H1 (cell line): ENCODE measurements at regions not wholly inside any gene's neighbourhood (a gene's known extent, or its start where the extent isn't known, plus 50 kb on each side); places are given as distances from the start of the nearest gene placed in this dataset.

Experiments
- CTCF ChIA-PET: fragments of 300-600 bp; sonication (Branson Sonifier 250); formaldehyde crosslinking; loops from one replicate; lab custom pipeline; 2021; ENCODE audit not compliant: partially characterized antibody; lab: Charles Lee
- POLR2A ChIA-PET: fragments of 300-600 bp; sonication (Branson Sonifier 250); formaldehyde crosslinking; loops from one replicate; lab custom pipeline; 2021; ENCODE audit warnings: inconsistent platforms; ENCODE audit not compliant: partially characterized antibody; lab: Charles Lee
- DNase-seq, 2 experiments: peaks; one replicate each; pipeline versions ENCODE4 v3.0.0 to v3.0.0-alpha.2; 2010 to 2022; ENCODE audit warnings: low spot score in 2 of 2, low read depth in 1 of 2, mixed read lengths in 1 of 2
- FAIRE-seq: peaks from 2 replicates; lab custom pipeline; 2011; peaks lifted over from hg19 to GRCh38; lab: Jason Lieb, UNC
- H2AFZ ChIP-seq: 2 replicates; pipeline ENCODE4 v1.8.1; 2012; ENCODE audit warnings: low read length, inconsistent platforms
- H2AK5ac ChIP-seq: 2 replicates; pipeline ENCODE4 v1.6.1; 2013; ENCODE audit warnings: low read depth, low read length
- H2BK120ac ChIP-seq: replicated peaks from 2 replicates; pipeline ENCODE3; 2013; ENCODE audit warnings: low read depth, low read length, inconsistent platforms
- H2BK12ac ChIP-seq: 2 replicates; pipeline ENCODE4 v1.6.1; 2013; ENCODE audit warnings: low read depth, low read length
- H2BK15ac ChIP-seq: 2 replicates; pipeline ENCODE4 v1.6.1; 2013; ENCODE audit warnings: low read length
- H2BK20ac ChIP-seq: 2 replicates; pipeline ENCODE4 v1.6.1; 2013; ENCODE audit warnings: low read length
- H2BK5ac ChIP-seq: 2 replicates; pipeline ENCODE4 v1.6.1; 2013; ENCODE audit warnings: low read depth, low read length
- H3K14ac ChIP-seq: 2 replicates; pipeline ENCODE4 v1.6.1; 2013; ENCODE audit warnings: inconsistent platforms; ENCODE audit not compliant: insufficient read length
- H3K18ac ChIP-seq: 2 replicates; pipeline ENCODE4 v1.6.1; 2013; ENCODE audit warnings: low read length; ENCODE audit errors: extremely low read depth
- H3K23ac ChIP-seq: 2 replicates; pipeline ENCODE4 v1.6.1; 2013; ENCODE audit warnings: inconsistent platforms; ENCODE audit not compliant: insufficient read length
- H3K23me2 ChIP-seq: 2 replicates; pipeline ENCODE4 v1.6.1; 2013; ENCODE audit warnings: low read depth, low read length
- H3K27ac ChIP-seq: 2 replicates; pipeline ENCODE4 v1.6.1; 2011; ENCODE audit warnings: low read depth, low read length, inconsistent platforms
- H3K27me3 ChIP-seq, 4 experiments: replicated peaks in 1 of 4; 1 replicate in 1 of 4; 2 replicates in 3 of 4; pipeline versions ENCODE4 v1.6.1 to v1.8.1; 2011 to 2013; ENCODE audit warnings: low read length in 3 of 4, mild to moderate bottlenecking in 3 of 4, inconsistent platforms in 2 of 4, mixed read lengths in 2 of 4, moderate library complexity in 1 of 4; ENCODE audit not compliant: control insufficient read depth in 3 of 4, insufficient read depth in 3 of 4; ENCODE audit errors: extremely low read depth in 1 of 4
- H3K36me3 ChIP-seq, 4 experiments: 2 replicates each; pipeline versions ENCODE4 v1.6.1 to v1.8.1; 2011 to 2013; ENCODE audit warnings: mild to moderate bottlenecking in 4 of 4, low read length in 3 of 4, moderate library complexity in 2 of 4, control low read depth in 1 of 4, inconsistent platforms in 1 of 4; ENCODE audit not compliant: insufficient read depth in 4 of 4, control insufficient read depth in 2 of 4
- H3K4ac ChIP-seq: replicated peaks from 2 replicates; pipeline ENCODE3; 2013; ENCODE audit warnings: low read length, low read depth, mixed read lengths, inconsistent platforms; ENCODE audit not compliant: insufficient read length
- H3K4me1 ChIP-seq, 4 experiments: replicated peaks in 1 of 4; 1 replicate in 1 of 4; 2 replicates in 3 of 4; pipeline versions ENCODE4 v1.6.1 to v1.8.1; 2011 to 2013; ENCODE audit warnings: low read length in 3 of 4, inconsistent platforms in 2 of 4, mixed read lengths in 1 of 4; ENCODE audit not compliant: insufficient read depth in 4 of 4, control insufficient read depth in 3 of 4
- H3K4me2 ChIP-seq, 2 experiments: 2 replicates each; pipeline versions ENCODE4 v1.6.1 to v1.8.1; 2011 to 2013; ENCODE audit warnings: low read depth in 2 of 2, low read length in 2 of 2, control low read depth in 1 of 2, inconsistent platforms in 1 of 2, mild to moderate bottlenecking in 1 of 2; ENCODE audit not compliant: insufficient read depth in 1 of 2
- H3K4me3 ChIP-seq, 4 experiments: fragments of 200-600, 300-600 bp in 1 of 4; sonication (generic), shearing (Covaris generic), sonication (Bioruptor Twin) in 1 of 4; 2 replicates each; pipeline versions ENCODE4 v1.5.1 to v1.8.1; 2011 to 2016; ENCODE audit warnings: low read length in 4 of 4, low read depth in 3 of 4, control low read depth in 2 of 4, inconsistent platforms in 2 of 4, mild to moderate bottlenecking in 2 of 4, mixed read lengths in 1 of 4, moderate library complexity in 1 of 4; ENCODE audit not compliant: insufficient read depth in 2 of 4; ENCODE audit errors: extremely low read depth in 1 of 4
- H3K56ac ChIP-seq: replicated peaks from 2 replicates; pipeline ENCODE3; 2013; ENCODE audit warnings: low read depth, mild to moderate bottlenecking, mixed read lengths, low read length, inconsistent platforms; ENCODE audit not compliant: insufficient read length
- H3K79me1 ChIP-seq: 2 replicates; pipeline ENCODE4 v1.6.1; 2013; ENCODE audit warnings: low read depth, low read length, control low read depth
- H3K79me2 ChIP-seq, 2 experiments: 2 replicates each; pipeline versions ENCODE4 v1.6.1 to v1.8.1; 2012 to 2013; ENCODE audit warnings: low read length in 2 of 2, mild to moderate bottlenecking in 2 of 2, inconsistent platforms in 1 of 2; ENCODE audit not compliant: insufficient read depth in 2 of 2, control insufficient read depth in 1 of 2
- H3K9ac ChIP-seq, 4 experiments: replicated peaks in 1 of 4; 1 replicate in 1 of 4; 2 replicates in 3 of 4; pipeline versions ENCODE4 v1.6.1 to v1.8.1; 2011 to 2013; ENCODE audit warnings: low read depth in 3 of 4, low read length in 3 of 4, control low read depth in 2 of 4, mild to moderate bottlenecking in 2 of 4, moderate library complexity in 2 of 4, inconsistent platforms in 1 of 4; ENCODE audit errors: extremely low read depth in 1 of 4
- H3K9me3 ChIP-seq, 2 experiments: 2 replicates each; pipeline versions ENCODE4 v1.6.1 to v1.8.1; 2012 to 2013; ENCODE audit warnings: mild to moderate bottlenecking in 2 of 2, moderate library complexity in 2 of 2, control low read depth in 1 of 2, inconsistent platforms in 1 of 2, low read depth in 1 of 2, low read length in 1 of 2, mixed read lengths in 1 of 2; ENCODE audit not compliant: insufficient read depth in 2 of 2
- H4K20me1 ChIP-seq, 2 experiments: replicated peaks in 1 of 2; 2 replicates each; pipeline versions ENCODE3 to v1.8.1; 2011 to 2013; ENCODE audit warnings: inconsistent platforms in 2 of 2, low read length in 2 of 2, mild to moderate bottlenecking in 1 of 2; ENCODE audit not compliant: insufficient read depth in 2 of 2, control insufficient read depth in 1 of 2
- H4K5ac ChIP-seq: 2 replicates; pipeline ENCODE4 v1.6.1; 2013; ENCODE audit warnings: low read length, low read depth, mixed read lengths, inconsistent platforms; ENCODE audit not compliant: insufficient read length
- H4K8ac ChIP-seq: 2 replicates; pipeline ENCODE4 v1.8.0; 2013; ENCODE audit warnings: mild to moderate bottlenecking, moderate library complexity, low read length, inconsistent platforms; ENCODE audit not compliant: insufficient read depth; ENCODE audit errors: extremely low read depth
- H4K91ac ChIP-seq: replicated peaks from 2 replicates; pipeline ENCODE3; 2013; ENCODE audit warnings: low read length, mixed read lengths, inconsistent platforms; ENCODE audit not compliant: insufficient read length
- CBX5 ChIP-seq: fragments of 300-800, 300-1000 bp; sonication (generic); IDR thresholded peaks from 2 replicates; pipeline ENCODE4 v1.7.1; 2016; ENCODE audit warnings: antibody characterized with exemption, low read length, low read depth
- CEBPB ChIP-seq: IDR thresholded peaks from 2 replicates; pipeline ENCODE4 v1.6.1; 2012; ENCODE audit warnings: low read depth, low read length
- CREB1 ChIP-seq: IDR thresholded peaks from 2 replicates; pipeline ENCODE4 v1.6.1; 2012; ENCODE audit warnings: inconsistent platforms
- POLR2A ChIP-seq, 2 experiments: IDR thresholded peaks; 1 replicate in 1 of 2; 2 replicates in 1 of 2; pipeline ENCODE4 v1.6.1; 2011; ENCODE audit warnings: low read depth in 2 of 2, low read length in 2 of 2, mild to moderate bottlenecking in 2 of 2; ENCODE audit errors: control extremely low read depth in 1 of 2
- WGBS, 2 experiments: shearing (Covaris generic) in 1 of 2; methylation state at CpG; one replicate each; pipeline versions ENCODE4 v1.1.6 to v1.1.7; 2013 to 2015; ENCODE audit warnings: low lambda C conversion rate in 2 of 2, mixed read lengths in 2 of 2, inconsistent platforms in 1 of 2, low coverage in 1 of 2, missing lambda C conversion rate in 1 of 2; ENCODE audit not compliant: insufficient replicate concordance in 2 of 2, insufficient coverage in 1 of 2, insufficient read length in 1 of 2; ENCODE audit errors: extremely low coverage in 1 of 2, missing lambda C conversion rate in 1 of 2; 5-methylcytosine and 5-hydroxymethylcytosine counted together

DNA sequence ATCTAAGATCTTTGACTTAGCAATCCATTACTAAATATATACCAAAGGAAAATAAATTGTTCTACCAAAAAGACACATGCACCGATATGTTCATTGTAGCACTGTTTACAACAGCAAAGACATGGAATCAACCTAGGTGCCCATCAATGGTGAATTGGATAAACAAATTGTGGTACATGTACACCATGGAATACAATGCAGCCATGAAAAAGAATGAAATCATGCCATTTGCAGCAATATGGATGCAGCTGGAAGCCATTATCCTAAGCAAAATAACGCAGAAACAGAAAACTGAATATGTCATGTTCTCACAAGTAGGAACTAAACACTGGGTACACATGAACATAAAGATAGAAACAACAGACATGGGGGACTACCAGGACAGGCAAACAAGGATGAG lies 589.5 kb downstream of the IRX1 start:
- ChIA-PET POLR2A (no interaction called here), CTCF (interaction anchor here (0.5 kb wide), 1 partner anchor 442 kb away, joined by 3 read pairs; no protein-coding TSS in a partner anchor)
- H3K9ac ChIP-seq = no peak overlapping the region
- H3K4me2 ChIP-seq = no peak overlapping the region
- H2BK15ac ChIP-seq = no peak overlapping the region
- H2AFZ ChIP-seq = no peak overlapping the region
- no peaks in the 10 kb centered on the region for H3K4me1 ChIP-seq
- no peak overlapping the region for H4K91ac ChIP-seq
- H4K5ac ChIP-seq = no peak overlapping the region
- H3K4ac ChIP-seq = no peak overlapping the region
- H2BK5ac ChIP-seq = no peak overlapping the region
- no peaks in the 10 kb centered on the region for H4K20me1 ChIP-seq
- no peaks in the 10 kb centered on the region for H3K79me2 ChIP-seq
- FAIRE-seq (no peak), DNase-seq (no peak)
- H3K27ac ChIP-seq = no peak overlapping the region
- H2BK12ac ChIP-seq = no peak overlapping the region
- no peak overlapping the region for H3K4me3 ChIP-seq
- H4K8ac ChIP-seq = no peak overlapping the region
- no peak overlapping the region for H2BK120ac ChIP-seq
- H3K27me3 ChIP-seq = no peaks in the 10 kb centered on the region
- no peaks in the 10 kb centered on the region for H3K36me3 ChIP-seq
- no peaks in the 10 kb centered on the region for H3K23me2 ChIP-seq
- H3K9me3 ChIP-seq = peaks cover 3 to 14% of the 10 kb centered on the region in 2 experiments; a peak in 1 of 4 replicates
- H2BK20ac ChIP-seq = no peak overlapping the region
- 97% methylated on average over 2 of the region's 2 CpGs; no CpG with 5 or more reads in 1 of the 2 experiments for WGBS, 2 experiments
- H2AK5ac ChIP-seq = no peak overlapping the region
- TF ChIP-seq CEBPB (no peak), POLR2A (IDR thresholded peaks at IDR 0.05; ENCODE audit: control extremely low read depth in 1 of 2, low read depth in 2 of 2, low read length in 2 of 2) (no peak), CBX5 (no peak), CREB1 (no peak)
- TF ChIP-seq, all 59 proteins: peak for 0
- Histone ChIP-seq H3K56ac (no peak overlapping the region), H3K14ac (no peak overlapping the region), H3K18ac (no peak overlapping the region), H3K23ac (no peak overlapping the region), H3K79me1 (no peaks in the 10 kb centered on the region)
